Keratinocyte (primary cell): ENCODE measurements at regions not wholly inside any gene's neighbourhood (a gene's known extent, or its start where the extent isn't known, plus 50 kb on each side); places are given as distances from the start of the nearest gene placed in this dataset.
"Not testable (repeated sequence)": the region's sequence is repeated elsewhere in the genome, so short reads cannot be mapped to it uniquely, and the experiment has no call there.

ENCODE experiments used
- DNase-seq: peaks from one replicate; pipeline ENCODE4 v3.0.0-alpha.2; 2011; ENCODE audit warnings: low read depth, missing footprints, low spot score
- FAIRE-seq: peaks from 2 replicates; lab custom pipeline; 2011; peaks lifted over from hg19 to GRCh38; lab: Jason Lieb, UNC
- H2AFZ ChIP-seq: 2 replicates; pipeline ENCODE4 v1.6.0; 2012; ENCODE audit warnings: low read length, control low read depth, inconsistent platforms; ENCODE audit not compliant: control insufficient read depth
- H3K27ac ChIP-seq: 2 replicates; pipeline ENCODE4 v1.5.1; 2011; ENCODE audit warnings: low read length; ENCODE audit not compliant: control insufficient read depth, insufficient read depth
- H3K27me3 ChIP-seq: 3 replicates; pipeline ENCODE4 v1.6.0; 2011; ENCODE audit warnings: low read length; ENCODE audit not compliant: control insufficient read depth, insufficient read depth; ENCODE audit errors: extremely low read depth
- H3K36me3 ChIP-seq, 2 experiments: 2 replicates in 1 of 2; 3 replicates in 1 of 2; pipeline ENCODE4 v1.5.1; 2011; ENCODE audit warnings: low read length in 2 of 2, mild to moderate bottlenecking in 1 of 2; ENCODE audit not compliant: control insufficient read depth in 2 of 2, insufficient read depth in 2 of 2; ENCODE audit errors: extremely low read depth in 1 of 2
- H3K4me1 ChIP-seq: 3 replicates; pipeline ENCODE4 v1.5.1; 2011; ENCODE audit warnings: low read length; ENCODE audit not compliant: control insufficient read depth, insufficient read depth; ENCODE audit errors: extremely low read depth
- H3K4me2 ChIP-seq: 3 replicates; pipeline ENCODE4 v1.6.0; 2011; ENCODE audit warnings: low read depth, low read length; ENCODE audit not compliant: control insufficient read depth, insufficient read depth; ENCODE audit errors: extremely low read depth
- H3K4me3 ChIP-seq, 3 experiments: fragments of 200-600 bp in 1 of 3; sonication (generic) in 1 of 3; 2 replicates in 2 of 3; 3 replicates in 1 of 3; pipeline ENCODE4 v1.5.1; 2011 to 2016; ENCODE audit warnings: low read length in 3 of 3, mild to moderate bottlenecking in 3 of 3, control low read depth in 2 of 3, inconsistent platforms in 1 of 3, low read depth in 1 of 3, mixed read lengths in 1 of 3, mixed run types in 1 of 3, moderate library complexity in 1 of 3; ENCODE audit not compliant: control insufficient read depth in 2 of 3, insufficient read depth in 2 of 3; ENCODE audit errors: extremely low read depth in 1 of 3
- H3K79me2 ChIP-seq: 2 replicates; pipeline ENCODE4 v1.6.0; 2012; ENCODE audit warnings: low read length; ENCODE audit not compliant: control insufficient read depth, insufficient read depth
- H3K9ac ChIP-seq: 3 replicates; pipeline ENCODE4 v1.6.0; 2011; ENCODE audit warnings: low read length; ENCODE audit not compliant: control insufficient read depth, insufficient read depth; ENCODE audit errors: extremely low read depth
- H3K9me1 ChIP-seq: 3 replicates; pipeline ENCODE4 v1.6.0; 2011; ENCODE audit warnings: low read length; ENCODE audit not compliant: control insufficient read depth, insufficient read depth; ENCODE audit errors: extremely low read depth
- H3K9me3 ChIP-seq: 2 replicates; pipeline ENCODE4 v1.5.1; 2012; ENCODE audit warnings: low read depth, low read length; ENCODE audit not compliant: control insufficient read depth
- H4K20me1 ChIP-seq: 3 replicates; pipeline ENCODE4 v1.6.0; 2011; ENCODE audit warnings: low read length; ENCODE audit not compliant: control insufficient read depth, insufficient read depth; ENCODE audit errors: extremely low read depth
- EZH2 ChIP-seq: IDR thresholded peaks from one replicate; pipeline ENCODE4 v1.6.1; 2012; ENCODE audit warnings: inconsistent platforms, mild to moderate bottlenecking, low read length, moderate library complexity
- dilution Hi-C: fragments of 300-500 bp; cut with MboI; formaldehyde crosslinking; loops from one replicate; pipeline ENCODE4 v1.7.0; 2020; ENCODE audit warnings: low sequenced_read_pairs; ENCODE audit not compliant: extremely low pct_ligation_motif_present
- TF ChIP-seq, protein P1 (sequence below), 3 experiments: IDR thresholded peaks in 1 of 3; conservative IDR thresholded peaks in 1 of 3; optimal IDR thresholded peaks in 1 of 3; 2 replicates in 2 of 3; 3 replicates in 1 of 3; pipeline versions ENCODE3 to v1.5.1; 2011; ENCODE audit warnings: low read length in 3 of 3, mild to moderate bottlenecking in 3 of 3, moderate library complexity in 2 of 3, control low read depth in 1 of 3, inconsistent platforms in 1 of 3; ENCODE audit not compliant: insufficient read depth in 2 of 3; ENCODE audit errors: extremely low read depth in 1 of 3

DNA sequence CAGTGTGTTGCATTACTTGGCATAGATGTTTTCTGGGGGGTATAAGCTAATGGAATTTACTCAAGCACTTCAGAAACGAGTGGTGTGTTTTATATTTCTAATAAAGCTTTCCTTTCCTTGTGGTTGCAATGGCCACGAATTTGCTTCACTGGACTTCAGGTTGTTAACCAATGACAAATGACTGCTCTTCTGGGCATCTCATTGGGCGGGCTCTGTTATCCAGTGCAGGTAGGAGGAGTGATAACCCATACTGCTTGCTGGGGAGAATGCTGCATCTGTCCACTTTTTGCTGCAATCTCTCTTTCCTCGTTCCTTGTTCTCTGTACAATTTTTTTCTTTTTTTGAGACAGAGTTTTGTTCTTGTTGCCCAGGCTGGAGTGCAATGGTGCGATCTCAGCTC is 80.0 kb upstream of the RPH3A start:
- no peak overlapping the region for H3K4me3 ChIP-seq
- H3K27me3 ChIP-seq: no peaks in the 10 kb centered on the region
- no peak overlapping the region for H3K27ac ChIP-seq
- no peaks in the 10 kb centered on the region for H3K9me1 ChIP-seq
- DNase-seq (no peak), FAIRE-seq (no peak)
- no peaks in the 10 kb centered on the region for H3K9me3 ChIP-seq
- no peaks in the 10 kb centered on the region for H3K4me1 ChIP-seq
- H2AFZ ChIP-seq: no peak overlapping the region
- TF ChIP-seq, protein P1, sequence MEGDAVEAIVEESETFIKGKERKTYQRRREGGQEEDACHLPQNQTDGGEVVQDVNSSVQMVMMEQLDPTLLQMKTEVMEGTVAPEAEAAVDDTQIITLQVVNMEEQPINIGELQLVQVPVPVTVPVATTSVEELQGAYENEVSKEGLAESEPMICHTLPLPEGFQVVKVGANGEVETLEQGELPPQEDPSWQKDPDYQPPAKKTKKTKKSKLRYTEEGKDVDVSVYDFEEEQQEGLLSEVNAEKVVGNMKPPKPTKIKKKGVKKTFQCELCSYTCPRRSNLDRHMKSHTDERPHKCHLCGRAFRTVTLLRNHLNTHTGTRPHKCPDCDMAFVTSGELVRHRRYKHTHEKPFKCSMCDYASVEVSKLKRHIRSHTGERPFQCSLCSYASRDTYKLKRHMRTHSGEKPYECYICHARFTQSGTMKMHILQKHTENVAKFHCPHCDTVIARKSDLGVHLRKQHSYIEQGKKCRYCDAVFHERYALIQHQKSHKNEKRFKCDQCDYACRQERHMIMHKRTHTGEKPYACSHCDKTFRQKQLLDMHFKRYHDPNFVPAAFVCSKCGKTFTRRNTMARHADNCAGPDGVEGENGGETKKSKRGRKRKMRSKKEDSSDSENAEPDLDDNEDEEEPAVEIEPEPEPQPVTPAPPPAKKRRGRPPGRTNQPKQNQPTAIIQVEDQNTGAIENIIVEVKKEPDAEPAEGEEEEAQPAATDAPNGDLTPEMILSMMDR (optimal IDR thresholded peaks at IDR 0.05 in 1 of 3, IDR thresholded peaks at IDR 0.05 in 1 of 3, conservative IDR thresholded peaks at IDR 0.05 in 1 of 3; ENCODE audit: extremely low read depth in 1 of 3, insufficient read depth in 2 of 3, low read length in 3 of 3): no peak
- no peak for TF ChIP-seq EZH2
- H4K20me1 ChIP-seq: no peaks in the 10 kb centered on the region
- no peak overlapping the region for H3K9ac ChIP-seq
- no peaks in the 10 kb centered on the region for H3K79me2 ChIP-seq
- H3K36me3 ChIP-seq: no peaks in the 10 kb centered on the region
- H3K4me2 ChIP-seq: no peak overlapping the region
- dilution Hi-C loops: no loop called here

DNA sequence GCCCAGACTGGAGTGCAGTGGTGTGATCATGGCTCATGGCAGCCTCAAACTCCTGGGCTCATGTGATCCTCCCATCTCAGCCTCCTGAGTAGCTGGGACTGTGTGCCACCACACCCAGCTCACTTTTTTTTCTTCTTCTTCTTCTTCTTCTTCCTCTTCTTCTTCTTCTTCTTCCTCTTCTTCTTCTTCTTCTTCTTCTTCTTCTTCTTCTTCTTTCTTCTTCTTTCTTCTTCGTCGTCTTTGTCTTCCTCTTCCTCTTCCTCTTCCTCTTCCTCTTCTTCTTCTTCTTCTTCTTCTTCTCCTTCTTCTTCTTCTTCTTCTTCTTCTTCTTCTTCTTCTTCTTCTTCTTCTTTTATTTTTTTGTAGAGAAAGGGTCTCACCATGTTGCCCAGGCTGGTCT is 78.8 kb upstream of the RPH3A start:
- H3K27me3 ChIP-seq, FAIRE-seq: not testable (repeated sequence)

DNA sequence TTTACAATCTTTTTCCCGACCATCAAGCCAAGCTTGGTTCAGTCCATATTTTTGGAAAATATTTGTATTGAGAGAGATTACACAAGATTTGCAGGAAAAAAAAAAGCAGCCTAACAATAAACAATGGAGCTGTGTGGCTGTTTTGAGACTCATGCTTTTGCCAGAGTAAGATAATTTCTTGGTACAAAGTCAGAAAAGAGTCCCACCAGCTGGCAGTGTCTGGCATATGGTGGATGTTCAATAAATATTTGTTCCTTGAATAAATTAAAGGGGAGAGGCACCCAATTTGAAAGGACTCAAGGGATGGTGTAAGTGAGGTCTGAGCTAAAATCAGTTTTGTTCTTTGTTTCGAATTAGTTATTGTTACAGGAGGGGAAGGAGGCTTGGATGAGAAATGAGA is 78.1 kb upstream of the RPH3A start:
- Histone ChIP-seq H3K4me3 (no peak overlapping the region), H3K4me1 (no peaks in the 10 kb centered on the region), H3K36me3 (no peaks in the 10 kb centered on the region), H3K27ac (no peak overlapping the region), H3K79me2 (no peaks in the 10 kb centered on the region), H3K4me2 (no peak overlapping the region), H4K20me1 (no peaks in the 10 kb centered on the region), H3K9me1 (no peaks in the 10 kb centered on the region), H3K27me3 (no peaks in the 10 kb centered on the region), H3K9ac (no peak overlapping the region), H3K9me3 (no peaks in the 10 kb centered on the region), H2AFZ (no peak overlapping the region)
- no peak for DNase-seq
- no peak for TF ChIP-seq EZH2
- TF ChIP-seq, protein P1 (optimal IDR thresholded peaks at IDR 0.05 in 1 of 3, IDR thresholded peaks at IDR 0.05 in 1 of 3, conservative IDR thresholded peaks at IDR 0.05 in 1 of 3; ENCODE audit: extremely low read depth in 1 of 3, insufficient read depth in 2 of 3, low read length in 3 of 3): no peak
- FAIRE-seq: no peak
- dilution Hi-C loops: no loop called here

More for the DNA sequence above, 78.8 kb upstream of the RPH3A start:
- H3K4me3 ChIP-seq, H3K9me3 ChIP-seq, H3K36me3 ChIP-seq, H3K27ac ChIP-seq, H3K4me2 ChIP-seq, H3K4me1 ChIP-seq, H3K9ac ChIP-seq, H4K20me1 ChIP-seq, dilution Hi-C loops, H2AFZ ChIP-seq, H3K9me1 ChIP-seq, H3K79me2 ChIP-seq, DNase-seq: not testable (repeated sequence)
